SU-DHL-6 (cell line): ENCODE measurements at regions not wholly inside any gene's neighbourhood (a gene's known extent, or its start where the extent isn't known, plus 50 kb on each side); places are given as distances from the start of the nearest gene placed in this dataset.

Experiments
- H2AFZ ChIP-seq: fragments of 200-600 bp; sonication (generic); 2 replicates; pipeline ENCODE4 v1.6.1; 2014; ENCODE audit warnings: low read depth, mild to moderate bottlenecking, moderate library complexity, mixed read lengths, antibody characterized with exemption, low read length; ENCODE audit not compliant: severe bottlenecking
- H3F3A ChIP-seq: fragments of 200-600 bp; shearing (Covaris generic); 2 replicates; pipeline ENCODE4 v1.6.0; 2016; ENCODE audit warnings: antibody characterized with exemption, mild to moderate bottlenecking; ENCODE audit not compliant: insufficient read depth
- H3K27ac ChIP-seq: fragments of 200-600 bp; sonication (generic); 2 replicates; pipeline ENCODE4 v1.5.1; 2016; ENCODE audit warnings: low read depth, mild to moderate bottlenecking, low read length, moderate library complexity, mixed read lengths
- H3K27me3 ChIP-seq: fragments of 200-600 bp; sonication (generic), shearing (Covaris generic); 2 replicates; pipeline ENCODE4 v1.6.0; 2014; ENCODE audit warnings: mild to moderate bottlenecking, low read length
- H3K36me3 ChIP-seq: fragments of 200-600 bp; sonication (generic); 2 replicates; pipeline ENCODE4 v1.6.1; 2014; ENCODE audit warnings: mild to moderate bottlenecking, low read length, mixed read lengths
- H3K4me2 ChIP-seq: fragments of 300-600, 200-600 bp; shearing (Covaris generic), sonication (generic); 2 replicates; pipeline ENCODE4 v1.6.0; 2014; ENCODE audit warnings: low read length, low read depth, mild to moderate bottlenecking; ENCODE audit not compliant: poor library complexity, severe bottlenecking
- H3K4me3 ChIP-seq: fragments of 200-600 bp; sonication (generic); 2 replicates; pipeline ENCODE4 v1.5.1; 2014; ENCODE audit warnings: antibody characterized with exemption, low read length, mild to moderate bottlenecking, mixed read lengths; ENCODE audit not compliant: insufficient read depth, poor library complexity, severe bottlenecking
- H3K79me2 ChIP-seq: fragments of 200-600 bp; sonication (generic); 2 replicates; pipeline ENCODE4 v1.6.1; 2014; ENCODE audit warnings: mild to moderate bottlenecking, low read length, moderate library complexity; ENCODE audit not compliant: insufficient read depth
- H3K9ac ChIP-seq: fragments of 200-600 bp; sonication (generic); 2 replicates; pipeline ENCODE4 v1.7.0; 2014; ENCODE audit warnings: mild to moderate bottlenecking, low read length
- H3K9me2 ChIP-seq: fragments of 200-600 bp; sonication (generic); replicated peaks from 2 replicates; pipeline ENCODE4 v1.6.1; 2014; ENCODE audit warnings: low read length; ENCODE audit not compliant: insufficient read depth
- H3K9me3 ChIP-seq: fragments of 200-600 bp; sonication (generic); 2 replicates; pipeline ENCODE4 v1.6.1; 2014; ENCODE audit warnings: low read length, mixed read lengths; ENCODE audit not compliant: insufficient read depth
- H4K20me1 ChIP-seq: fragments of 200-600 bp; sonication (generic); 2 replicates; pipeline ENCODE4 v1.6.1; 2014; ENCODE audit warnings: low read depth, mild to moderate bottlenecking, antibody characterized with exemption, low read length, moderate library complexity, mixed read lengths
- CTCF ChIP-seq: fragments of 200-600 bp; sonication (generic); IDR thresholded peaks from one replicate; pipeline ENCODE4 v1.5.1; 2017; ENCODE audit warnings: antibody characterized with exemption, mild to moderate bottlenecking, low read length, moderate library complexity; ENCODE audit not compliant: insufficient read depth, poor library complexity, severe bottlenecking
- EZH2phosphoT487 ChIP-seq: fragments of 200-600 bp; sonication (generic), shearing (Covaris generic); conservative IDR thresholded peaks from 2 replicates; pipeline ENCODE4 v1.6.1; 2018; ENCODE audit warnings: mild to moderate bottlenecking, antibody characterized with exemption, low read length, moderate library complexity, mixed read lengths

DNA sequence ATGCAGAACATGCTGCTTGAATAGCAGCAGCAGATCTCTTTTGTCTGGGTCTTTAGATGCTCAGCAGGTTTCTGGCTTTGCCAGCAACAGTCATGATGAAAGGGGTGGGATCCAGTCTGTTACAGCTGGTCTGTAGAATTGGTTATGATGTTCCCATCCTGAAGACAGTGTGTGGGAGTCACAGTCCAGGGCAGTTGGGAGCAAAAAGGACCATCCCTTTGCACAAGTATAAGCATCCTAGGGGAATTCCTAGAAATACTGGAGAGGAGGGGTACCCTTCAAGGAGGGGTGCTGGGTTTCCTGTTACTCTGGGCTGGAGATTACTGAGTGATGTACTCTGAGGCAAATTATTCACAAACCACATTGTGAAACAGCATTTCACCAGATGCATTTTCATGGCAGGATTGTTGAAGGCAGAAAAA, 119.9 kb upstream of the RND3 start:
- no peak overlapping the region for H3K4me2 ChIP-seq
- TF ChIP-seq EZH2phosphoT487 (no peak), CTCF (no peak)
- no peaks in the 10 kb centered on the region for H3K9me3 ChIP-seq
- no peaks in the 10 kb centered on the region for H3K9me2 ChIP-seq
- no peaks in the 10 kb centered on the region for H3K36me3 ChIP-seq
- H3F3A ChIP-seq: no peaks in the 10 kb centered on the region
- H3K27me3 ChIP-seq: no peaks in the 10 kb centered on the region
- H3K79me2 ChIP-seq: no peaks in the 10 kb centered on the region
- H3K9ac ChIP-seq: no peak overlapping the region
- no peak overlapping the region for H3K4me3 ChIP-seq
- H2AFZ ChIP-seq: no peak overlapping the region
- no peaks in the 10 kb centered on the region for H4K20me1 ChIP-seq
- no peak overlapping the region for H3K27ac ChIP-seq

DNA sequence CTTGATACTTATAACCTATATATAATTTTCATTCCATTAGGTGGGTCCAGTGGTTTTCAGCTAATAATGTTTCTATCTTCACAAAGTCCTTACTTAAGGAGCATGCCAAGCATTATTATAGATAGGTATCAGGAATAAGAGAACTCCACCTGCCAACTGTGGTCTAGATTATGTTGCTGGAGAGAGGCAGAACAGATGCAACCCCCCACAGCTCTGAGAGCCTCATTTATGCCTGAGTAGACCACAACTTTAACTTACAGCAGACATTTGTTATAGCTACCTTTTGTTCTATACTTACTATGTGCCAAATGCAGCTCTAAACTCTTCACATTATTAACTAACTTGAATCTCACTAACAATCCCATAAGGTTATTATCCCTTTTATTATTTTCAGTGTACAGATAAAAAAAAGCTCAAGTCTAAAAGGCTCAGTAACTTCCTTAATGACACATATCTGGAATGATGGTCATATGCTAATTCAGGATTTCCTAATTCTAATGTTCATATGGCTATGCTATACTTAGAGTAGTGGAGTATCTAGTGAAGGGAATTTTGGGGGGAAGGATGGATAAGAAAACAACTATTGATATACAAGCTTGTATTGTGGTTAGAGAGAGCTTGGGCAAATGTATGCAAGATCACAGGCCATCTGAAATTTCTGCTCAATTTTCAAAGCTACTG, 119.1 kb upstream of the RND3 start:
- no peaks in the 10 kb centered on the region for H3K9me3 ChIP-seq
- no peaks in the 10 kb centered on the region for H3K36me3 ChIP-seq
- no peak overlapping the region for H3K4me2 ChIP-seq
- H4K20me1 ChIP-seq: no peaks in the 10 kb centered on the region
- no peaks in the 10 kb centered on the region for H3K79me2 ChIP-seq
- H3K9me2 ChIP-seq: no peaks in the 10 kb centered on the region
- no peak for TF ChIP-seq CTCF
- no peak for TF ChIP-seq EZH2phosphoT487
- H3K4me3 ChIP-seq: no peak overlapping the region
- H2AFZ ChIP-seq: no peak overlapping the region
- no peak overlapping the region for H3K27ac ChIP-seq
- H3K27me3 ChIP-seq: no peaks in the 10 kb centered on the region
- no peak overlapping the region for H3K9ac ChIP-seq
- H3F3A ChIP-seq: no peaks in the 10 kb centered on the region

- H3K79me2 ChIP-seq: no peaks in the 10 kb centered on the region
- H3K27me3 ChIP-seq: no peaks in the 10 kb centered on the region
- H3K9ac ChIP-seq: no peak overlapping the region
- TF ChIP-seq CTCF (no peak), EZH2phosphoT487 (no peak)
- H3F3A ChIP-seq: no peaks in the 10 kb centered on the region
- H3K9me2 ChIP-seq: no peaks in the 10 kb centered on the region
- H3K27ac ChIP-seq: no peak overlapping the region
- H3K4me3 ChIP-seq: no peak overlapping the region
- no peaks in the 10 kb centered on the region for H4K20me1 ChIP-seq
- no peaks in the 10 kb centered on the region for H3K9me3 ChIP-seq
- H3K4me2 ChIP-seq: no peak overlapping the region
- no peak overlapping the region for H2AFZ ChIP-seq
- no peaks in the 10 kb centered on the region for H3K36me3 ChIP-seq
Measured at GRCh38 chr2:150605664-150606063, 118.2 kb upstream of the RND3 start.
